Activated T-helper 17 cell treated with anti-CD3 and anti-CD28 coated beads, Interleukin-2, amount 50 U/mL, for 72 hours (primary cell): ENCODE measurements at regions not wholly inside any gene's neighbourhood (a gene's known extent, or its start where the extent isn't known, plus 50 kb on each side); places are given as distances from the start of the nearest gene placed in this dataset.

Experiments
- ATAC-seq: fragments of 150-1000 bp; cut with Tn5 transposase; replicated peaks from 2 replicates; pipeline ENCODE4 v1.10.0; 2021; ENCODE audit warnings: mild to moderate bottlenecking, moderate library complexity
- H3K27ac Mint-ChIP-seq: one replicate; pipeline ENCODE4 v1.8.0; 2022; ENCODE audit warnings: mixed read lengths
- H3K27me3 Mint-ChIP-seq: one replicate; pipeline ENCODE4 v1.8.0; 2022; ENCODE audit warnings: mixed read lengths
- H3K36me3 Mint-ChIP-seq: one replicate; pipeline ENCODE4 v1.8.0; 2022; ENCODE audit warnings: low read depth, mild to moderate bottlenecking, mixed read lengths
- H3K4me1 Mint-ChIP-seq: one replicate; pipeline ENCODE4 v1.8.0; 2022; ENCODE audit warnings: mixed read lengths
- H3K4me3 Mint-ChIP-seq: one replicate; pipeline ENCODE4 v1.8.0; 2022; ENCODE audit warnings: mild to moderate bottlenecking, mixed read lengths
- H3K9me3 Mint-ChIP-seq: one replicate; pipeline ENCODE4 v1.8.0; 2022; ENCODE audit warnings: mixed read lengths

GRCh38 chr1:82491301-82492048 lies 690.7 kb downstream of the ADGRL2 start:
- no peak overlapping the region for H3K4me3 Mint-ChIP-seq
- peaks cover 8% of the 10 kb centered on the region for H3K9me3 Mint-ChIP-seq
- no peaks in the 10 kb centered on the region for H3K36me3 Mint-ChIP-seq
- no peak for ATAC-seq
- no peaks in the 10 kb centered on the region for H3K27me3 Mint-ChIP-seq
- no peak overlapping the region for H3K27ac Mint-ChIP-seq
- H3K4me1 Mint-ChIP-seq = no peaks in the 10 kb centered on the region

- no peaks in the 10 kb centered on the region for H3K9me3 Mint-ChIP-seq
- no peaks in the 10 kb centered on the region for H3K36me3 Mint-ChIP-seq
- H3K4me1 Mint-ChIP-seq = no peaks in the 10 kb centered on the region
- no peak for ATAC-seq
- no peaks in the 10 kb centered on the region for H3K27me3 Mint-ChIP-seq
- no peak overlapping the region for H3K27ac Mint-ChIP-seq
- no peak overlapping the region for H3K4me3 Mint-ChIP-seq
These were observed 687.0 kb downstream of the ADGRL2 start for GRCh38 chr1:82487778-82488177.

GRCh38 chr1:82486969-82487368 lies 686.2 kb downstream of the ADGRL2 start:
- Mint-ChIP-seq H3K9me3 (no peaks in the 10 kb centered on the region), H3K27ac (no peak overlapping the region)

GRCh38 chr1:82486468-82486867 lies 685.7 kb downstream of the ADGRL2 start:
- Mint-ChIP-seq H3K27me3 (no peaks in the 10 kb centered on the region), H3K36me3 (no peaks in the 10 kb centered on the region), H3K4me1 (no peaks in the 10 kb centered on the region), H3K4me3 (no peak overlapping the region), H3K9me3 (no peaks in the 10 kb centered on the region), H3K27ac (no peak overlapping the region)
- ATAC-seq = no peak

More at GRCh38 chr1:82486969-82487368, 686.2 kb downstream of the ADGRL2 start:
- Mint-ChIP-seq H3K36me3 (no peaks in the 10 kb centered on the region), H3K27me3 (no peaks in the 10 kb centered on the region), H3K4me3 (no peak overlapping the region), H3K4me1 (no peaks in the 10 kb centered on the region)
- ATAC-seq = no peak

GRCh38 chr1:82485591-82486369 lies 685.0 kb downstream of the ADGRL2 start:
- H3K27me3 Mint-ChIP-seq = no peaks in the 10 kb centered on the region
- no peak overlapping the region for H3K4me3 Mint-ChIP-seq
- ATAC-seq = no peak

GRCh38 chr1:82483146-82483545 lies 682.4 kb downstream of the ADGRL2 start:
- no peak for ATAC-seq
- Mint-ChIP-seq H3K4me1 (no peaks in the 10 kb centered on the region), H3K27ac (no peak overlapping the region), H3K4me3 (no peak overlapping the region), H3K9me3 (peaks cover 9% of the 10 kb centered on the region), H3K36me3 (no peaks in the 10 kb centered on the region), H3K27me3 (no peaks in the 10 kb centered on the region)

More at GRCh38 chr1:82485591-82486369, 685.0 kb downstream of the ADGRL2 start:
- no peak overlapping the region for H3K27ac Mint-ChIP-seq
- no peaks in the 10 kb centered on the region for H3K36me3 Mint-ChIP-seq
- H3K9me3 Mint-ChIP-seq = no peaks in the 10 kb centered on the region
- no peaks in the 10 kb centered on the region for H3K4me1 Mint-ChIP-seq

- no peaks in the 10 kb centered on the region for H3K4me1 Mint-ChIP-seq
- no peaks in the 10 kb centered on the region for H3K27me3 Mint-ChIP-seq
- ATAC-seq = no peak
- no peak overlapping the region for H3K27ac Mint-ChIP-seq
- H3K9me3 Mint-ChIP-seq = peaks cover 16% of the 10 kb centered on the region
- H3K4me3 Mint-ChIP-seq = no peak overlapping the region
- no peaks in the 10 kb centered on the region for H3K36me3 Mint-ChIP-seq
These were observed 678.2 kb downstream of the ADGRL2 start for GRCh38 chr1:82478916-82479315.

- H3K4me3 Mint-ChIP-seq = no peak overlapping the region
These were observed 671.9 kb downstream of the ADGRL2 start for GRCh38 chr1:82472489-82473131.

GRCh38 chr1:82466891-82467290 lies 666.2 kb downstream of the ADGRL2 start:
- Mint-ChIP-seq H3K27ac (no peak overlapping the region), H3K27me3 (no peaks in the 10 kb centered on the region), H3K9me3 (no peaks in the 10 kb centered on the region), H3K36me3 (no peaks in the 10 kb centered on the region), H3K4me3 (no peak overlapping the region), H3K4me1 (no peaks in the 10 kb centered on the region)
- no peak for ATAC-seq

More at GRCh38 chr1:82472489-82473131, 671.9 kb downstream of the ADGRL2 start:
- Mint-ChIP-seq H3K4me1 (no peaks in the 10 kb centered on the region), H3K36me3 (no peaks in the 10 kb centered on the region), H3K27ac (no peak overlapping the region), H3K9me3 (peaks cover 7% of the 10 kb centered on the region), H3K27me3 (no peaks in the 10 kb centered on the region)
- ATAC-seq = no peak

- no peak overlapping the region for H3K4me3 Mint-ChIP-seq
- ATAC-seq = no peak
- no peaks in the 10 kb centered on the region for H3K36me3 Mint-ChIP-seq
- no peaks in the 10 kb centered on the region for H3K4me1 Mint-ChIP-seq
- H3K27ac Mint-ChIP-seq = no peak overlapping the region
- H3K27me3 Mint-ChIP-seq = no peaks in the 10 kb centered on the region
- no peaks in the 10 kb centered on the region for H3K9me3 Mint-ChIP-seq
These were observed 665.7 kb downstream of the ADGRL2 start for GRCh38 chr1:82466416-82466815.

GRCh38 chr1:82465024-82465423 lies 664.3 kb downstream of the ADGRL2 start:
- ATAC-seq = no peak
- Mint-ChIP-seq H3K9me3 (no peaks in the 10 kb centered on the region), H3K27me3 (no peaks in the 10 kb centered on the region), H3K4me1 (no peaks in the 10 kb centered on the region), H3K36me3 (no peaks in the 10 kb centered on the region), H3K4me3 (no peak overlapping the region), H3K27ac (no peak overlapping the region)

GRCh38 chr1:82464362-82465001 lies 663.7 kb downstream of the ADGRL2 start:
- no peaks in the 10 kb centered on the region for H3K9me3 Mint-ChIP-seq
- H3K4me1 Mint-ChIP-seq = no peaks in the 10 kb centered on the region
- no peak overlapping the region for H3K27ac Mint-ChIP-seq
- no peak overlapping the region for H3K4me3 Mint-ChIP-seq
- H3K36me3 Mint-ChIP-seq = no peaks in the 10 kb centered on the region
- ATAC-seq = no peak
- H3K27me3 Mint-ChIP-seq = no peaks in the 10 kb centered on the region

GRCh38 chr1:82463951-82464350 lies 663.2 kb downstream of the ADGRL2 start:
- no peaks in the 10 kb centered on the region for H3K36me3 Mint-ChIP-seq
- H3K27ac Mint-ChIP-seq = no peak overlapping the region
- no peaks in the 10 kb centered on the region for H3K9me3 Mint-ChIP-seq
- H3K4me1 Mint-ChIP-seq = no peaks in the 10 kb centered on the region
- H3K27me3 Mint-ChIP-seq = no peaks in the 10 kb centered on the region
- no peak for ATAC-seq
- no peak overlapping the region for H3K4me3 Mint-ChIP-seq

- no peak for ATAC-seq
- no peak overlapping the region for H3K4me3 Mint-ChIP-seq
- peaks cover 4% of the 10 kb centered on the region for H3K9me3 Mint-ChIP-seq
- peaks cover 3% of the 10 kb centered on the region for H3K27me3 Mint-ChIP-seq
- H3K27ac Mint-ChIP-seq = no peak overlapping the region
- H3K36me3 Mint-ChIP-seq = no peaks in the 10 kb centered on the region
- no peaks in the 10 kb centered on the region for H3K4me1 Mint-ChIP-seq
These were observed 661.6 kb downstream of the ADGRL2 start for GRCh38 chr1:82462366-82462765.
